Ascending aorta (tissue), 2 donors: ENCODE measurements at regions not wholly inside any gene's neighbourhood (a gene's known extent, or its start where the extent isn't known, plus 50 kb on each side); places are given as distances from the start of the nearest gene placed in this dataset.

Experiments used
- DNase-seq, 2 donors: peaks; one replicate each; pipeline ENCODE4 v3.0.0-alpha.2; 2019; ENCODE audit warnings: low spot score in 2 of 2
- H3K27ac ChIP-seq, 2 donors: fragments of 200-600 bp; sonication (generic); one replicate each; pipeline ENCODE4 v1.5.1; 2016 to 2017; ENCODE audit warnings: mild to moderate bottlenecking in 1 of 2
- H3K27me3 ChIP-seq: fragments of 200-600 bp; sonication (generic); one replicate; pipeline ENCODE4 v1.5.1; 2017
- H3K36me3 ChIP-seq, 2 donors: fragments of 200-600 bp; sonication (generic); one replicate each; pipeline ENCODE4 v1.5.1; 2016
- H3K4me1 ChIP-seq, 2 donors: fragments of 200-600 bp; sonication (generic); one replicate each; pipeline ENCODE4 v1.5.1; 2016 to 2017; ENCODE audit warnings: mild to moderate bottlenecking in 1 of 2
- H3K4me3 ChIP-seq, 2 donors: fragments of 200-600 bp; sonication (generic); one replicate each; pipeline ENCODE4 v1.5.1; 2016 to 2017; ENCODE audit warnings: mild to moderate bottlenecking in 1 of 2
- H3K9me3 ChIP-seq, 2 donors: fragments of 200-600 bp; sonication (generic); one replicate each; pipeline ENCODE4 v1.5.1; 2016
- CTCF ChIP-seq, 3 experiments: fragments of 200-600 bp in 2 of 3; fragments of 450-650 bp in 1 of 3; sonication (generic) in 2 of 3; IDR thresholded peaks; one replicate each; pipeline ENCODE4 v1.5.1; 2016 to 2019; ENCODE audit warnings: antibody characterized with exemption in 3 of 3, mild to moderate bottlenecking in 1 of 3, moderate library complexity in 1 of 3
- intact Hi-C: fragments of 100-400 bp; cut with DNase I; formaldehyde crosslinking; loops from one replicate; pipeline ENCODE4 v1.15.1; 2023

- H3K27me3 ChIP-seq: no peaks in the 10 kb centered on the region
- H3K4me3 ChIP-seq: no peak overlapping the region
- TF ChIP-seq CTCF (IDR thresholded peaks at IDR 0.05): no peak
- no peaks in the 10 kb centered on the region for H3K36me3 ChIP-seq
- H3K27ac ChIP-seq: no peak overlapping the region
- intact Hi-C loops: no loop called here
- no peaks in the 10 kb centered on the region for H3K4me1 ChIP-seq
- no peaks in the 10 kb centered on the region for H3K9me3 ChIP-seq
- DNase-seq: no peak
Observed at GRCh38 chr2:67503066-67503795, 106.1 kb downstream of the ETAA1 start.

- no peak for TF ChIP-seq CTCF (IDR thresholded peaks at IDR 0.05)
- no peak overlapping the region for H3K4me3 ChIP-seq
- H3K4me1 ChIP-seq: no peaks in the 10 kb centered on the region
- DNase-seq: no peak
- no peaks in the 10 kb centered on the region for H3K36me3 ChIP-seq
- H3K27ac ChIP-seq: no peak overlapping the region
- intact Hi-C loops: no loop called here
- no peaks in the 10 kb centered on the region for H3K9me3 ChIP-seq
- H3K27me3 ChIP-seq: no peaks in the 10 kb centered on the region
Observed at GRCh38 chr2:67510745-67511144, 113.6 kb downstream of the ETAA1 start.

- intact Hi-C loops: no loop called here
- no peaks in the 10 kb centered on the region for H3K27me3 ChIP-seq
- no peak overlapping the region for H3K27ac ChIP-seq
- no peak for DNase-seq
- H3K4me1 ChIP-seq: no peaks in the 10 kb centered on the region
- TF ChIP-seq CTCF (IDR thresholded peaks at IDR 0.05): no peak
- H3K9me3 ChIP-seq: no peaks in the 10 kb centered on the region
- H3K36me3 ChIP-seq: no peaks in the 10 kb centered on the region
- H3K4me3 ChIP-seq: no peak overlapping the region
Observed at GRCh38 chr2:67514515-67514914, 117.4 kb downstream of the ETAA1 start.

GRCh38 chr2:67515056-67515455 lies 117.9 kb downstream of the ETAA1 start:
- H3K27ac ChIP-seq: no peak overlapping the region
- no peaks in the 10 kb centered on the region for H3K9me3 ChIP-seq
- no peak for DNase-seq
- H3K36me3 ChIP-seq: no peaks in the 10 kb centered on the region
- TF ChIP-seq CTCF (IDR thresholded peaks at IDR 0.05): no peak
- no peaks in the 10 kb centered on the region for H3K27me3 ChIP-seq
- intact Hi-C loops: no loop called here
- H3K4me3 ChIP-seq: no peak overlapping the region
- no peaks in the 10 kb centered on the region for H3K4me1 ChIP-seq

- Histone ChIP-seq H3K27ac (no peak overlapping the region), H3K4me1 (no peaks in the 10 kb centered on the region), H3K4me3 (no peak overlapping the region), H3K36me3 (no peaks in the 10 kb centered on the region), H3K27me3 (no peaks in the 10 kb centered on the region), H3K9me3 (no peaks in the 10 kb centered on the region)
- no peak for TF ChIP-seq CTCF (IDR thresholded peaks at IDR 0.05)
- intact Hi-C loops: no loop called here
- no peak for DNase-seq
Observed at GRCh38 chr2:67515538-67515937, 118.4 kb downstream of the ETAA1 start.

GRCh38 chr2:67516362-67516761 lies 119.2 kb downstream of the ETAA1 start:
- Histone ChIP-seq H3K27ac (no peak overlapping the region), H3K4me3 (no peak overlapping the region), H3K27me3 (no peaks in the 10 kb centered on the region), H3K9me3 (no peaks in the 10 kb centered on the region), H3K4me1 (no peaks in the 10 kb centered on the region), H3K36me3 (no peaks in the 10 kb centered on the region)
- intact Hi-C loops: no loop called here
- DNase-seq: no peak
- no peak for TF ChIP-seq CTCF (IDR thresholded peaks at IDR 0.05)
